CD4-positive, CD25-positive, alpha-beta regulatory T cell (primary cell): ENCODE measurements at regions not wholly inside any gene's neighbourhood (a gene's known extent, or its start where the extent isn't known, plus 50 kb on each side); places are given as distances from the start of the nearest gene placed in this dataset.

Source experiments
- ATAC-seq, 2 donors: fragments of 150-1000 bp; cut with Tn5 transposase; one replicate each; pipeline ENCODE4 v1.10.0; 2021; ENCODE audit warnings: low read depth in 2 of 2, moderate number of reproducible peaks in 2 of 2, moderate library complexity in 1 of 2
- DNase-seq, 3 donors: peaks; one replicate each; pipeline versions ENCODE4 v3.0.0 to v3.0.0-alpha.2; 2012 to 2022; ENCODE audit warnings: mixed read lengths in 1 of 3
- H3K27ac ChIP-seq: one replicate; pipeline ENCODE4 v1.7.0; 2013; ENCODE audit warnings: mild to moderate bottlenecking, low read length; ENCODE audit not compliant: insufficient read depth, poor library complexity, severe bottlenecking
- H3K27me3 ChIP-seq: one replicate; pipeline ENCODE4 v1.7.0; 2013; ENCODE audit warnings: low read length; ENCODE audit not compliant: control insufficient read depth, insufficient read depth
- H3K36me3 ChIP-seq: one replicate; pipeline ENCODE4 v1.7.0; 2013; ENCODE audit warnings: mild to moderate bottlenecking, low read length, moderate library complexity; ENCODE audit not compliant: control insufficient read depth, insufficient read depth
- H3K4me1 ChIP-seq: 2 replicates; pipeline ENCODE4 v1.7.0; 2013; ENCODE audit warnings: mild to moderate bottlenecking, low read length; ENCODE audit not compliant: insufficient read depth, control insufficient read depth, poor library complexity, severe bottlenecking
- H3K4me3 ChIP-seq: one replicate; pipeline ENCODE4 v1.7.0; 2013; ENCODE audit warnings: low read depth, mild to moderate bottlenecking, low read length, moderate library complexity
- H3K9me3 ChIP-seq, 2 experiments: 1 replicate in 1 of 2; 2 replicates in 1 of 2; pipeline ENCODE4 v1.7.0; 2013; ENCODE audit warnings: low read length in 2 of 2, mild to moderate bottlenecking in 1 of 2, moderate library complexity in 1 of 2; ENCODE audit not compliant: control insufficient read depth in 2 of 2
- H3K27ac Mint-ChIP-seq, 3 donors: one replicate each; pipeline ENCODE4 v1.8.0; 2020 to 2022; ENCODE audit warnings: mild to moderate bottlenecking in 3 of 3, mixed read lengths in 3 of 3, moderate library complexity in 2 of 3
- H3K27me3 Mint-ChIP-seq: one replicate; pipeline ENCODE4 v1.8.0; 2022; ENCODE audit warnings: mild to moderate bottlenecking, mixed read lengths
- H3K36me3 Mint-ChIP-seq: one replicate; pipeline ENCODE4 v1.8.0; 2020; ENCODE audit warnings: mixed read lengths
- H3K4me1 Mint-ChIP-seq, 4 donors: one replicate each; pipeline ENCODE4 v1.8.0; 2020 to 2022; ENCODE audit warnings: mixed read lengths in 4 of 4, mild to moderate bottlenecking in 1 of 4
- H3K4me3 Mint-ChIP-seq, 4 donors: one replicate each; pipeline ENCODE4 v1.8.0; 2020 to 2022; ENCODE audit warnings: mild to moderate bottlenecking in 4 of 4, mixed read lengths in 4 of 4, moderate library complexity in 3 of 4
- H3K9me3 Mint-ChIP-seq, 7 donors: one replicate each; pipeline ENCODE4 v1.8.0; 2020 to 2022; ENCODE audit warnings: mixed read lengths in 7 of 7, mild to moderate bottlenecking in 3 of 7, moderate library complexity in 2 of 7

- H3K36me3 Mint-ChIP-seq = no peaks in the 10 kb centered on the region
- Histone ChIP-seq H3K27me3 (no peaks in the 10 kb centered on the region), H3K9me3 (no peaks in the 10 kb centered on the region), H3K36me3 (no peaks in the 10 kb centered on the region), H3K4me3 (no peak overlapping the region), H3K27ac (no peak overlapping the region), H3K4me1 (no peaks in the 10 kb centered on the region)
- H3K9me3 Mint-ChIP-seq = no peaks in the 10 kb centered on the region
- no peak for ATAC-seq
- no peak overlapping the region for H3K27ac Mint-ChIP-seq
- H3K4me3 Mint-ChIP-seq = no peak overlapping the region
- no peak for DNase-seq
- no peaks in the 10 kb centered on the region for H3K27me3 Mint-ChIP-seq
- H3K4me1 Mint-ChIP-seq = peaks cover 0 to 6% (median 5%) of the 10 kb centered on the region in 4 donors
Measured at GRCh38 chr10:61844116-61844822, 57.2 kb upstream of the ARID5B start.

DNA sequence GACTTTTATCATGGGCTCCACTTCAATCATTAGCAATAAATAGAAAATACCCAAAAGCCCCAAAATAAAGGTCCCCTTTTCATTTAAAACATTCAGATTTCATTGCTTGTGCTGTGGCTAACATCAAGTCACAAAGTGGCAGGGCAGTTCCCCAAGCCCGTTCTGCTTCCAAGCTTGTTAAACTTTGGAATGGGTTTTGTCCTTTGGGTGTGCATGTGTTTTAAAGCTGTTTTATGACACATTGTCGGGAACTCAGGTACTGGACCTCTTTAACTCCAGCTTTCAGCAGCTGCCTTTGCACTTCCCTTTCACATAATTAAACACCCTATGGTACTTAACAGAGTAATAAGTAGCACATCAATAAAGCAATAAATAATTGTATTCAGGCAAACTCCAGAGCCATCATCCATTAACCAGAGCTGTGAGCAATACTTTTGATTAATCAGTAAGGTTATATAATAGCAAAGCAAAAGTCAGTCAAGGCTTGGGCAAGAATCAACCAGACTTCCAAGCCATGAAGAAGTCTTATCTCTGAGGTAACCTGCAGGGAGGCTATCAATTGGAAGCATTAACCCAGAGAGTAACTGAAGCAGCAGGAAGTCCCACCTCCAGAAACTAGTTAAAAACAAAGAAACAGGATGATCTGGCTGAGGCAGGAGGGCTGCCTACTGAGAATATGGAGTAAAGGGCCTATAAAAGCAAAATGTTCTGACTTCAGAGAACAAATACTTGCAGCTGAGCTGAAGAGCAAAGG lies 56.1 kb upstream of the ARID5B start:
- Mint-ChIP-seq H3K36me3 (no peaks in the 10 kb centered on the region), H3K9me3 (peaks cover 0 to 3% (median 0%) of the 10 kb centered on the region in 7 donors), H3K4me1 (peaks cover under 1 to 6% (median 5%) of the 10 kb centered on the region in 4 donors), H3K27me3 (no peaks in the 10 kb centered on the region), H3K27ac (no peak overlapping the region), H3K4me3 (no peak overlapping the region)
- H3K4me1 ChIP-seq = no peaks in the 10 kb centered on the region
- H3K27me3 ChIP-seq = no peaks in the 10 kb centered on the region
- no peak overlapping the region for H3K4me3 ChIP-seq
- no peak overlapping the region for H3K27ac ChIP-seq
- H3K9me3 ChIP-seq = no peaks in the 10 kb centered on the region
- no peaks in the 10 kb centered on the region for H3K36me3 ChIP-seq
- ATAC-seq = no peak
- no peak for DNase-seq

- no peak overlapping the region for H3K4me3 Mint-ChIP-seq
- H3K4me3 ChIP-seq = no peak overlapping the region
- H3K36me3 Mint-ChIP-seq = no peaks in the 10 kb centered on the region
- H3K4me1 ChIP-seq = no peaks in the 10 kb centered on the region
- peaks cover 3 to 6% (median 5%) of the 10 kb centered on the region in 4 donors for H3K4me1 Mint-ChIP-seq
- no peak for DNase-seq
- H3K27ac Mint-ChIP-seq = no peak overlapping the region
- no peaks in the 10 kb centered on the region for H3K27me3 ChIP-seq
- no peaks in the 10 kb centered on the region for H3K27me3 Mint-ChIP-seq
- no peak overlapping the region for H3K27ac ChIP-seq
- H3K36me3 ChIP-seq = no peaks in the 10 kb centered on the region
- no peak for ATAC-seq
- peaks cover 0 to 5% (median 0%) of the 10 kb centered on the region in 7 donors for H3K9me3 Mint-ChIP-seq
- H3K9me3 ChIP-seq = no peaks in the 10 kb centered on the region
Measured at GRCh38 chr10:61845950-61846268, 55.6 kb upstream of the ARID5B start.

GRCh38 chr10:61846370-61847031 lies 55.0 kb upstream of the ARID5B start:
- H3K27ac Mint-ChIP-seq = no peak overlapping the region
- DNase-seq (no peak), ATAC-seq (no peak)
- no peak overlapping the region for H3K27ac ChIP-seq
- H3K4me3 Mint-ChIP-seq = no peak overlapping the region
- H3K9me3 ChIP-seq = no peaks in the 10 kb centered on the region
- H3K36me3 Mint-ChIP-seq = no peaks in the 10 kb centered on the region
- H3K9me3 Mint-ChIP-seq = peaks cover 0 to 5% (median 0%) of the 10 kb centered on the region in 7 donors
- peaks cover 3% of the 10 kb centered on the region for H3K27me3 Mint-ChIP-seq
- H3K27me3 ChIP-seq = no peaks in the 10 kb centered on the region
- no peak overlapping the region for H3K4me3 ChIP-seq
- no peaks in the 10 kb centered on the region for H3K36me3 ChIP-seq
- no peaks in the 10 kb centered on the region for H3K4me1 ChIP-seq
- H3K4me1 Mint-ChIP-seq = peaks cover 3 to 6% (median 5%) of the 10 kb centered on the region in 4 donors

DNA sequence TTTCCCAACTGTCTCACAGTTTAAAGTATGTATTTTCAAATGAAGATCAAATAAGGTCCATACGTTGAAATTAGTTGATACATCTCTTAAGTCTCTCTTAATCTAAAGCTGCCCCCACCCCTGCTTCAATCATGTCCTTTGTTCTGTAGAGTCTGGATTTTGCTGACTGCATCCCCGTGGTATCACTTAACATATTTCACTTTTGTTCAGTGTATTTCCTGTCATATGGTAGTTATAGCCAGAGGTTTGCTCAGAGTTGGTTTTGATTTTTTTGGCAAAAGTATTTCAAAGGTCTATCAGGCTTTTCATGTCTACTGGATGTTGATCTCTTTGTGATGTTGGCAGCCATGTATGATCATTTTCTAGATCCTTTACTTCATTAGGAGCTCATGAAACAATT lies 54.4 kb upstream of the ARID5B start:
- H3K9me3 Mint-ChIP-seq = peaks cover 0 to 5% (median 0%) of the 10 kb centered on the region in 7 donors
- H3K4me3 Mint-ChIP-seq = no peak overlapping the region
- no peaks in the 10 kb centered on the region for H3K9me3 ChIP-seq
- no peaks in the 10 kb centered on the region for H3K4me1 ChIP-seq
- H3K4me1 Mint-ChIP-seq = peaks cover 3 to 6% (median 5%) of the 10 kb centered on the region in 4 donors
- H3K36me3 ChIP-seq = no peaks in the 10 kb centered on the region
- no peak overlapping the region for H3K27ac Mint-ChIP-seq
- H3K27me3 Mint-ChIP-seq = peaks cover 5% of the 10 kb centered on the region
- H3K36me3 Mint-ChIP-seq = no peaks in the 10 kb centered on the region
- no peak overlapping the region for H3K4me3 ChIP-seq
- H3K27ac ChIP-seq = no peak overlapping the region
- ATAC-seq (no peak), DNase-seq (peak in 1 of 3 donors; percentile 49)
- H3K27me3 ChIP-seq = no peaks in the 10 kb centered on the region

- H3K27me3 Mint-ChIP-seq = peaks cover 5% of the 10 kb centered on the region
- H3K9me3 ChIP-seq = no peaks in the 10 kb centered on the region
- peaks cover 0 to 5% (median 0%) of the 10 kb centered on the region in 7 donors for H3K9me3 Mint-ChIP-seq
- no peak overlapping the region for H3K27ac Mint-ChIP-seq
- H3K4me1 ChIP-seq = no peaks in the 10 kb centered on the region
- H3K36me3 Mint-ChIP-seq = no peaks in the 10 kb centered on the region
- no peak overlapping the region for H3K27ac ChIP-seq
- H3K4me3 ChIP-seq = no peak overlapping the region
- DNase-seq = no peak
- ATAC-seq = no peak
- no peak overlapping the region for H3K4me3 Mint-ChIP-seq
- H3K36me3 ChIP-seq = no peaks in the 10 kb centered on the region
- peaks cover 3 to 6% (median 5%) of the 10 kb centered on the region in 4 donors for H3K4me1 Mint-ChIP-seq
- H3K27me3 ChIP-seq = no peaks in the 10 kb centered on the region
Measured at GRCh38 chr10:61847640-61848039, 53.9 kb upstream of the ARID5B start.

DNA sequence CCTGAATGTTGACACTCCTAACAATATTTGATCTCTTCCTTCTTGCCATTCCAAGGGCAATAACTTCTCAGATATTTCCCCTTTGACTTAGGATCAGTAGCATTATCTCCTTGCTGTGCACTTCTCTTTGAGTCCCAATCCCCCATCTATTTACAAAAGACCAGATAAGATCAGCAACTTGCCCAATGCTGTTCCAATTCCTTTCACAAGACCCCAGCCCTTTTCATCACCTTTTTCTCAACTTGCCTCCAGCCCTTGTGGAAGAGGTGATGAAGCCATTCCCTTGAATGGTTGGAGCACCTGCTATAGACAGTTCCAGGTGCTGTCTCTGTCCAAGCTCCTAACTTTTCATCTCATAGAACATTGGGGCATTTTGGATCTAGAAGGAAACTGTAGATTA lies 51.1 kb upstream of the ARID5B start:
- Mint-ChIP-seq H3K27me3 (peaks cover 5% of the 10 kb centered on the region), H3K27ac (no peak overlapping the region), H3K36me3 (peaks cover 3% of the 10 kb centered on the region), H3K4me1 (peaks cover 3 to 6% (median 5%) of the 10 kb centered on the region in 4 donors), H3K9me3 (peaks cover 0 to 5% (median 0%) of the 10 kb centered on the region in 7 donors), H3K4me3 (no peak overlapping the region)
- no peaks in the 10 kb centered on the region for H3K27me3 ChIP-seq
- DNase-seq (no peak), ATAC-seq (no peak)
- no peaks in the 10 kb centered on the region for H3K36me3 ChIP-seq
- no peaks in the 10 kb centered on the region for H3K9me3 ChIP-seq
- H3K4me1 ChIP-seq = no peaks in the 10 kb centered on the region
- H3K27ac ChIP-seq = no peak overlapping the region
- no peak overlapping the region for H3K4me3 ChIP-seq
